ENCODE measurements at regions not wholly inside any gene's neighbourhood (a gene's known extent, or its start where the extent isn't known, plus 50 kb on each side); places are given as distances from the start of the nearest gene placed in this dataset.
"Not testable (repeated sequence)": the region's sequence is repeated elsewhere in the genome, so short reads cannot be mapped to it uniquely, and the experiment has no call there.

DNA sequence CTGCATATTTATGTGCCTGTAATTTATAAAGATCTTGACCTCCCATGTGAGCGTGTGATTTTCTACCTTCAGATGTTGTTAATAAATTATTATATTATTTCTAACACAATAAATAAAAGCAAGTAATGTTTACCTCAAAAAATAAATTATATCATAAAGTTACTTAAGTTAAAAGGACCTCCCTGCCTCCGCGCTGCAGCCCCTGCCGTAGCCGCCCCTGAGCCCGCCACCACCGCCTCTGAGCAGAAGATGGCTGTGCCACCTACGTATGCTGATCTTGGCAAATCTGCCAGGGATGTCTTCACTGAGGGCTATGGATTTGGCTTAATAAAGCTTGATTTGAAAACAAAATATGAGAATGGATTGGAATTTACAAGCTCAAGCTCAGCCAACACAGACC, 119.6 kb upstream of the BRWD3 start:
- TF ChIP-seq, protein P1, sequence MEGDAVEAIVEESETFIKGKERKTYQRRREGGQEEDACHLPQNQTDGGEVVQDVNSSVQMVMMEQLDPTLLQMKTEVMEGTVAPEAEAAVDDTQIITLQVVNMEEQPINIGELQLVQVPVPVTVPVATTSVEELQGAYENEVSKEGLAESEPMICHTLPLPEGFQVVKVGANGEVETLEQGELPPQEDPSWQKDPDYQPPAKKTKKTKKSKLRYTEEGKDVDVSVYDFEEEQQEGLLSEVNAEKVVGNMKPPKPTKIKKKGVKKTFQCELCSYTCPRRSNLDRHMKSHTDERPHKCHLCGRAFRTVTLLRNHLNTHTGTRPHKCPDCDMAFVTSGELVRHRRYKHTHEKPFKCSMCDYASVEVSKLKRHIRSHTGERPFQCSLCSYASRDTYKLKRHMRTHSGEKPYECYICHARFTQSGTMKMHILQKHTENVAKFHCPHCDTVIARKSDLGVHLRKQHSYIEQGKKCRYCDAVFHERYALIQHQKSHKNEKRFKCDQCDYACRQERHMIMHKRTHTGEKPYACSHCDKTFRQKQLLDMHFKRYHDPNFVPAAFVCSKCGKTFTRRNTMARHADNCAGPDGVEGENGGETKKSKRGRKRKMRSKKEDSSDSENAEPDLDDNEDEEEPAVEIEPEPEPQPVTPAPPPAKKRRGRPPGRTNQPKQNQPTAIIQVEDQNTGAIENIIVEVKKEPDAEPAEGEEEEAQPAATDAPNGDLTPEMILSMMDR (IDR thresholded peaks at IDR 0.05): no peak
- intact Hi-C loops (cut with DNase I): no loop called here
- Histone ChIP-seq H3K36me3 (no peaks in the 10 kb centered on the region), H3K9me3 (peaks cover 0 to 6% of the 10 kb centered on the region in 2 donors), H3K4me3 (no peak overlapping the region), H3K27me3 (no peaks in the 10 kb centered on the region), H3K27ac (no peak overlapping the region), H3K4me1 (no peaks in the 10 kb centered on the region)
- ATAC-seq: no peak
- DNase-seq: peak in 1 of 4 donors; percentile 13

DNA sequence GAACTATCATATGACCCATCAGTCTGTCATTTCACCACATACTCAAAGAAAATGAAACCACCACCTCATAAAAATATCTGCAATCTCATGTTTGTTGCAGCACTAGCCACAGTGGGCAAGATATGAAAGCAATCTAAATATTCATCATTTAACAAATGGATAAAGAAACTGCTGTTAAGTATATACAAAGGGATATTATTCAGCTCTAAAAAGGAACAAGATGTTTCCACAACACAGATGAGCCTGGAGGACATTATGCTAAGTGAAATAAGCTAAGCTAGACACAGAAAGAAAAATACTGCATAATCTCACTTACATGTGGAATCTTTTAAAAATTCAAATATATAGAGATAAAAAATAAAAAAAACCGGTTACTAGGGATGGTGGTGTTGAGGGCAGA, 108.2 kb upstream of the BRWD3 start:
- Histone ChIP-seq H3K27ac (no peak overlapping the region), H3K4me1 (no peaks in the 10 kb centered on the region), H3K9me3 (peaks cover 0 to 3% of the 10 kb centered on the region in 2 donors), H3K4me3 (no peak overlapping the region), H3K36me3 (no peaks in the 10 kb centered on the region), H3K27me3 (no peaks in the 10 kb centered on the region)
- TF ChIP-seq, protein P1 (IDR thresholded peaks at IDR 0.05): no peak
- ATAC-seq: no peak
- intact Hi-C loops (cut with DNase I): no loop called here
- no peak for DNase-seq

DNA sequence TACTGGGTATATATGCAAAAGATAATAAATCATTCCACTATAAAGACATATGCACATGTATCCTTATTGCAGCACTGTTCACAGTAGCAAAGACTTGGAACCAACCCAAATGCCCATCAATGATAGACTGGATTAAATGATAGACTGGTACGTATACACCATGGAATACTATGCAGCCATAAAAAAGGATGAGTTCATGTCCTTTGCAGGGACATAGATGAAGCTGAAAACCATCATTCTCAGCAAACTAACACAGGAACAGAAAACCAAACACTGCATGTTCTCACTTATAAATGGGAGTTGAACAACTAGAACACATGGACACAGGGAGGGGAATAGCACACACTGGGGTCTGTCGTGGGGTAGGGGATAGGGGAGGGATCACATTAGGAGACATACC, 102.7 kb upstream of the BRWD3 start:
- H3K9me3 ChIP-seq; H3K27me3 ChIP-seq; DNase-seq; H3K4me3 ChIP-seq; ATAC-seq; H3K36me3 ChIP-seq; H3K27ac ChIP-seq; H3K4me1 ChIP-seq; intact Hi-C loops (cut with DNase I): not testable (repeated sequence)

DNA sequence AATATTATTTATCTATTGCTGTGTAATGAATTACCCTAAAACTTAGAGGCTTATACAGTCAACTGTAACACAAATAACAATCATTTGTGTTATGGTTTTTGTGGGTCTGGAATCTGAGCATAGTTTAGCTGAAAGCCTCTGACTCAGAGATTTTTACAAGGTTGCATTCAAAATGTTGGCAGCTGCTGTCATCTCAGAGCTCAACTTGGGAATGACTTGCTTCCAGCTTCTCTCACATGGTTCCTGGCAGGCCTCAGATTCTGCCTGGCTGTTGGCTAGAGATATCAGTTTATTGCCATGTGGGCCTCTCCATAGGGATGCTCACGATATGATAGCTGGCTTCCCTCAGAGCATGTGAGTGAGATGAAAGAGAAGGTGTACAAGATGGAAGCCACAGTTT, 70.2 kb upstream of the BRWD3 start:
- Histone ChIP-seq H3K4me3 (no peak overlapping the region), H3K27ac (no peak overlapping the region), H3K36me3 (no peaks in the 10 kb centered on the region), H3K4me1 (no peaks in the 10 kb centered on the region), H3K9me3 (no peaks in the 10 kb centered on the region), H3K27me3 (no peaks in the 10 kb centered on the region)
- intact Hi-C loops (cut with DNase I): no loop called here
- TF ChIP-seq, protein P1 (IDR thresholded peaks at IDR 0.05): no peak
- DNase-seq: no peak
- no peak for ATAC-seq

DNA sequence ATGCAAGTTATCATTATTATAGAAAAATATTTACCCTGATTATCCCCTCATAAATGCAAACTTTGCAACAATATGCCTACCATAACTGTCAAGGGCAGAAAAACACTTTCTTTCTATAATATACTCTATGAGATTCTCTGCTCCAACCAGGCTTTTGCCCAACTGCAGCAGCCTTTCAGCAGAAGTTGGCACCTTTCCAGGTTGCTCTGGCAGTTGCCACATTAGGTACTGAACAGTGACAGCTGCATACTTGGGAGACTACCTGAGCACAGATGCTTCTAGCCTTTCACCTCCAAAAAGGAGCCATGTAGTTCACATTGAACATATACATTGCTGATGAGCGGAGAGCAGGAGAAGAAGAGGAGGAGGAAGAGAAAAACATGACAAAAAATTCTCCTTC, 69.5 kb upstream of the BRWD3 start:
- Histone ChIP-seq H3K36me3 (no peaks in the 10 kb centered on the region), H3K27ac (no peak overlapping the region), H3K27me3 (no peaks in the 10 kb centered on the region), H3K4me3 (no peak overlapping the region), H3K9me3 (no peaks in the 10 kb centered on the region), H3K4me1 (no peaks in the 10 kb centered on the region)
- DNase-seq: peak in 2 of 4 donors; percentile 3 to 7
- ATAC-seq: no peak
- TF ChIP-seq, protein P1 (IDR thresholded peaks at IDR 0.05): no peak
- intact Hi-C loops (cut with DNase I): no loop called here

DNA sequence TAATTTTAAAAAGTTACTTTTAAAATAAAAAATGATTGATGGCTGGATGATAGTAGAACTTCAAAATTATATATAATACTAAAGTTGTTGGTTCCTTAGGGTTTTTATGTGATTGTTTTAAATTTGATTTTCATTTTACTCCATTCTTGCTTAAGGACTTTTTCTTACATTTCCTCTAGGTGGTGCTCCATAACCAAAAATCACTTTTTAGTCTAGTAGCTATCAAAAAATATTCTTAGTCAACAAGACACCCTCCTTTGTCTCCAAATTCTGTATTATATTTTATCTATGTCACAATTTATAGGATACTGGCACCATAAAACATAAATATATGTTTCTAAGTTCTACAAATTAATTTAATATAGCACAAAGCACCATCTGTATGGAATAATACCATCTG, 67.2 kb upstream of the BRWD3 start:
- Histone ChIP-seq H3K4me3 (no peak overlapping the region), H3K27ac (no peak overlapping the region), H3K27me3 (no peaks in the 10 kb centered on the region), H3K9me3 (no peaks in the 10 kb centered on the region), H3K36me3 (no peaks in the 10 kb centered on the region), H3K4me1 (no peaks in the 10 kb centered on the region)
- intact Hi-C loops (cut with DNase I): no loop called here
- no peak for ATAC-seq
- TF ChIP-seq, protein P1 (IDR thresholded peaks at IDR 0.05): peak; percentile 19 to 23
- DNase-seq: peak in 2 of 4 donors; percentile 3 to 17

Measured in left lung (tissue), 4 donors.